GM19023 (cell line): ENCODE measurements at regions not wholly inside any gene's neighbourhood (a gene's known extent, or its start where the extent isn't known, plus 50 kb on each side); places are given as distances from the start of the nearest gene placed in this dataset.
"Not testable (repeated sequence)": the region's sequence is repeated elsewhere in the genome, so short reads cannot be mapped to it uniquely, and the experiment has no call there.

Source experiments
- ATAC-seq: cut with Tn5 transposase; IDR thresholded peaks from one replicate; pipeline ENCODE4 v1.9.1; 2021; ENCODE audit warnings: mild to moderate bottlenecking, moderate library complexity; ENCODE audit not compliant: unreplicated experiment

- no peak for ATAC-seq
These were observed 233.4 kb upstream of the SETMAR start for GRCh38 chr3:4069796-4070195.

GRCh38 chr3:4071481-4072184 is 231.5 kb upstream of the SETMAR start:
- ATAC-seq = no peak

DNA sequence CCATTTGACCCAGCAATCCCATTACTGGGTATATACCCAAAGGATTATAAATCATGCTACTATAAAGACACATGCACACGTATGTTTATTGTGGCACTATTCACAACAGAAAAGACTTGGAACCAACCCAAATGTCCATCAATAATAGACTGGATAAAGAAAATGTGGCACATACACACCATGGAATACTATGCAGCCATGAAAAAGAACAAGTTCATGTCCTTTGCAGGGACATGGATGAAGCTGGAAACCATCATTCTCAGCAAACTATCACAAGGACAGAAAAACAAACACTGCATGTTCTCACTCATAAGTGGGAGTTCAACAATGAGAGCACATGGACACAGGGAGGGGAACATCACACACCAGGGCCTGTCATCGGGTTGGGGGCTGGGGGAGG is 225.9 kb upstream of the SETMAR start:
- not testable (repeated sequence) for ATAC-seq

DNA sequence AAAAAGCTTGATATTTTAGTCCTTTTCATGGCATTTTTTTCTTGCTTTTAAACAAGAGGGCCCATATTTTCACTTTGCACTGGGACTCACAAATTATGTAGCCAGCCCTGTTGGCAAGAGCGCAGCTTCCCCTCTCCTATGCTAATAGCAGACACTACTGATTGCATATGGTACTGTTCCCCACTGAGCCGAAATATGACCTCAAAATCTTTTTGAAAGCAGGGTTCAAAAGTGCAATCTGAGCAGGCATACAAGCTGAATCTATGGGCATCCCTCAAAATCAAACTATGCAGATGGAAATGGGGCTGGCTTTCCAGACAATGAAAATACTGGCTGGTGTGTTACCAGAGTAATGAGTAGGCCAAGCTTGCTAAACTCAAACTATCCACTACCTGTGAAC is 225.2 kb upstream of the SETMAR start:
- ATAC-seq = no peak

DNA sequence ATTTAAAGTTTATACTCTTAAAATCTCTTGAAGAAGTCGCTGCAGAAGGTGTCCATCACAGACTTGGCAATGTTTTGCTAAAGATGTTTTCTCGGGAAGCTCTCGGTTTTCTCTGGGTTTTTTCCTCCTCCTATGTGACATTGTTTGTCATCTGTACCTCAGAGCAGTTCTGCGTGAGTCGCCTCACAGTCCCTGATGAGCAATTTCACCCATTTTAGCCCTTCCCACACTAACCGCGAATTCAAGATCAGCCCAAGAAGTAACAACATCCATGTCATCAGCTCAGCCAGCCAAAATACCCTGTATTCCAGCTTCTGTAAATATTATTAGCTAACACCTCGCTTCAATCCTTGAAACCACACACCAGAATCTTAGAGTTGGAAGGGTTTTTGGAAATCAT is 224.3 kb upstream of the SETMAR start:
- no peak for ATAC-seq

GRCh38 chr3:4079339-4080195 is 223.6 kb upstream of the SETMAR start:
- no peak for ATAC-seq

- ATAC-seq = no peak
These were observed 219.7 kb upstream of the SETMAR start for GRCh38 chr3:4083225-4084015.

GRCh38 chr3:4084271-4084670 is 218.9 kb upstream of the SETMAR start:
- ATAC-seq = no peak

DNA sequence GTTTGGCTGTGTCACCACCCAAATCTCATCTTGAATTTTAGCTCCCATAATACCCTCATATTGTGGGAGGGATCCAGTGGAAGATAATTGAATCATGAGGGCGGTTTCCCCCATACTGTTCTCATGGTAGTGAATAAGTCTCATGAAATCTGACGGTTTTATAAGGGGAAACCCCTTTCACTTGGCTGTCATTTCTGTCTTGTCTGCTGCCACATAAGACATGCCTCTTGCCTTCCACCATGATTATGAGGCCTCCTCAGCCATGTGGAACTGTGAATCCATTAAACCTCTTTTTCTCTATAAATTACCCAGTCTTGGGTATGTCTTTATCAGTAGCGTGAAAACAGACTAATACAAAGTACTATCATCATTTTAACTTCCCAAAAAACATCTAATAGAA is 216.5 kb upstream of the SETMAR start:
- not testable (repeated sequence) for ATAC-seq

- ATAC-seq = no peak
These were observed 211.4 kb upstream of the SETMAR start for GRCh38 chr3:4091786-4092185.

DNA sequence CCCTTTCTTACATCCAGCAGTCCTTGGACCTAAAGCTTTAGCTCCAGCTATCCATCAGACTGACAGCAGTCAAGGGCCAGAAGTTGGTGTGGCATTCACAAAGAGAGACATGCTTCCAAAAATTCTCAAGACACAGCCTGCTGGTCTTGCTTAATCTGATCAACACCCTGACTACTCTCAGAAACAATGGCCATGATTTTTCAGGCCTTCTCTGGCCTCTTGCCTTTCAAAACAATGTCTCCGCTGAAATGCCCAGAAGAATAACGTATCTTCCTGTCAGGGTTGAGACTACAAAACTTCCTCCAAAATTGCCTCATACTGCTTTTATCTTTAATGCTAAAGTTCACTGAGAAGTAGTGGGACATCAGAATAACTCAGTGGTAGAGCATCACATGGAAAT is 205.4 kb upstream of the SETMAR start:
- no peak for ATAC-seq

GRCh38 chr3:4099607-4100006 is 203.6 kb upstream of the SETMAR start:
- ATAC-seq = no peak

DNA sequence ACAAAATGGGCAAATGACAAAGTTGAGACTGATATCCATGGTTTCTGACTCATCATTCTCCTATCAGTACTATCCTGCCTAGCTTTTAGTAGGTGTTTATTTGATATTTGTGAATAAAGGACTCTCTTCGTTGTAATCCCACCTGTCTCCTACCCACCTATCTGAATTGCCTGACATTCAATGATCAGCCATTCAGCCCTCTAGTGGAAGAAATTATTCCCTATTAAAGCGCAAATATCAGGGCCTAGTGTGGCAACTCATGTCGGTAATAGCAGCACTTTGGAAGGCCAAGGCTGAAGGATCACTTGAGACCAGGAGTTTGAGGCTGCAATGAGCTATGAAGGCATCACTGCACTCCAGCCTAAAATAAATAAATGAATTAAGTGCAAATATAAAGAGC is 195.7 kb upstream of the SETMAR start:
- no peak for ATAC-seq

GRCh38 chr3:4113811-4114522 is 189.2 kb upstream of the SETMAR start:
- no peak for ATAC-seq

- ATAC-seq = no peak
These were observed 184.1 kb upstream of the SETMAR start for GRCh38 chr3:4119119-4119518.

- no peak for ATAC-seq
These were observed 177.6 kb upstream of the SETMAR start for GRCh38 chr3:4125576-4125975.

- ATAC-seq = no peak
These were observed 164.9 kb upstream of the SETMAR start for GRCh38 chr3:4138150-4138785.

- ATAC-seq = no peak
These were observed 164.3 kb upstream of the SETMAR start for GRCh38 chr3:4138786-4139431.

GRCh38 chr3:4139462-4140140 is 163.6 kb upstream of the SETMAR start:
- ATAC-seq = no peak
